H1 (cell line): ENCODE measurements at regions not wholly inside any gene's neighbourhood (a gene's known extent, or its start where the extent isn't known, plus 50 kb on each side); places are given as distances from the start of the nearest gene placed in this dataset.
A peak's percentile ranks its signal among the peaks of the same experiment; 100 is the strongest.

ENCODE experiments used
- CTCF ChIA-PET: fragments of 300-600 bp; sonication (Branson Sonifier 250); formaldehyde crosslinking; loops from one replicate; lab custom pipeline; 2021; ENCODE audit not compliant: partially characterized antibody; lab: Charles Lee
- POLR2A ChIA-PET: fragments of 300-600 bp; sonication (Branson Sonifier 250); formaldehyde crosslinking; loops from one replicate; lab custom pipeline; 2021; ENCODE audit warnings: inconsistent platforms; ENCODE audit not compliant: partially characterized antibody; lab: Charles Lee
- DNase-seq, 2 experiments: peaks; one replicate each; pipeline versions ENCODE4 v3.0.0 to v3.0.0-alpha.2; 2010 to 2022; ENCODE audit warnings: low spot score in 2 of 2, low read depth in 1 of 2, mixed read lengths in 1 of 2
- FAIRE-seq: peaks from 2 replicates; lab custom pipeline; 2011; peaks lifted over from hg19 to GRCh38; lab: Jason Lieb, UNC
- H2AFZ ChIP-seq: 2 replicates; pipeline ENCODE4 v1.8.1; 2012; ENCODE audit warnings: low read length, inconsistent platforms
- H2AK5ac ChIP-seq: 2 replicates; pipeline ENCODE4 v1.6.1; 2013; ENCODE audit warnings: low read depth, low read length
- H2BK120ac ChIP-seq: replicated peaks from 2 replicates; pipeline ENCODE3; 2013; ENCODE audit warnings: low read depth, low read length, inconsistent platforms
- H2BK12ac ChIP-seq: 2 replicates; pipeline ENCODE4 v1.6.1; 2013; ENCODE audit warnings: low read depth, low read length
- H2BK15ac ChIP-seq: 2 replicates; pipeline ENCODE4 v1.6.1; 2013; ENCODE audit warnings: low read length
- H2BK20ac ChIP-seq: 2 replicates; pipeline ENCODE4 v1.6.1; 2013; ENCODE audit warnings: low read length
- H2BK5ac ChIP-seq: 2 replicates; pipeline ENCODE4 v1.6.1; 2013; ENCODE audit warnings: low read depth, low read length
- H3K14ac ChIP-seq: 2 replicates; pipeline ENCODE4 v1.6.1; 2013; ENCODE audit warnings: inconsistent platforms; ENCODE audit not compliant: insufficient read length
- H3K18ac ChIP-seq: 2 replicates; pipeline ENCODE4 v1.6.1; 2013; ENCODE audit warnings: low read length; ENCODE audit errors: extremely low read depth
- H3K23ac ChIP-seq: 2 replicates; pipeline ENCODE4 v1.6.1; 2013; ENCODE audit warnings: inconsistent platforms; ENCODE audit not compliant: insufficient read length
- H3K23me2 ChIP-seq: 2 replicates; pipeline ENCODE4 v1.6.1; 2013; ENCODE audit warnings: low read depth, low read length
- H3K27ac ChIP-seq: 2 replicates; pipeline ENCODE4 v1.6.1; 2011; ENCODE audit warnings: low read depth, low read length, inconsistent platforms
- H3K27me3 ChIP-seq, 4 experiments: replicated peaks in 1 of 4; 1 replicate in 1 of 4; 2 replicates in 3 of 4; pipeline versions ENCODE4 v1.6.1 to v1.8.1; 2011 to 2013; ENCODE audit warnings: low read length in 3 of 4, mild to moderate bottlenecking in 3 of 4, inconsistent platforms in 2 of 4, mixed read lengths in 2 of 4, moderate library complexity in 1 of 4; ENCODE audit not compliant: control insufficient read depth in 3 of 4, insufficient read depth in 3 of 4; ENCODE audit errors: extremely low read depth in 1 of 4
- H3K36me3 ChIP-seq, 4 experiments: 2 replicates each; pipeline versions ENCODE4 v1.6.1 to v1.8.1; 2011 to 2013; ENCODE audit warnings: mild to moderate bottlenecking in 4 of 4, low read length in 3 of 4, moderate library complexity in 2 of 4, control low read depth in 1 of 4, inconsistent platforms in 1 of 4; ENCODE audit not compliant: insufficient read depth in 4 of 4, control insufficient read depth in 2 of 4
- H3K4ac ChIP-seq: replicated peaks from 2 replicates; pipeline ENCODE3; 2013; ENCODE audit warnings: low read length, low read depth, mixed read lengths, inconsistent platforms; ENCODE audit not compliant: insufficient read length
- H3K4me1 ChIP-seq, 4 experiments: replicated peaks in 1 of 4; 1 replicate in 1 of 4; 2 replicates in 3 of 4; pipeline versions ENCODE4 v1.6.1 to v1.8.1; 2011 to 2013; ENCODE audit warnings: low read length in 3 of 4, inconsistent platforms in 2 of 4, mixed read lengths in 1 of 4; ENCODE audit not compliant: insufficient read depth in 4 of 4, control insufficient read depth in 3 of 4
- H3K4me2 ChIP-seq, 2 experiments: 2 replicates each; pipeline versions ENCODE4 v1.6.1 to v1.8.1; 2011 to 2013; ENCODE audit warnings: low read depth in 2 of 2, low read length in 2 of 2, control low read depth in 1 of 2, inconsistent platforms in 1 of 2, mild to moderate bottlenecking in 1 of 2; ENCODE audit not compliant: insufficient read depth in 1 of 2
- H3K4me3 ChIP-seq, 4 experiments: fragments of 200-600, 300-600 bp in 1 of 4; sonication (generic), shearing (Covaris generic), sonication (Bioruptor Twin) in 1 of 4; 2 replicates each; pipeline versions ENCODE4 v1.5.1 to v1.8.1; 2011 to 2016; ENCODE audit warnings: low read length in 4 of 4, low read depth in 3 of 4, control low read depth in 2 of 4, inconsistent platforms in 2 of 4, mild to moderate bottlenecking in 2 of 4, mixed read lengths in 1 of 4, moderate library complexity in 1 of 4; ENCODE audit not compliant: insufficient read depth in 2 of 4; ENCODE audit errors: extremely low read depth in 1 of 4
- H3K56ac ChIP-seq: replicated peaks from 2 replicates; pipeline ENCODE3; 2013; ENCODE audit warnings: low read depth, mild to moderate bottlenecking, mixed read lengths, low read length, inconsistent platforms; ENCODE audit not compliant: insufficient read length
- H3K79me1 ChIP-seq: 2 replicates; pipeline ENCODE4 v1.6.1; 2013; ENCODE audit warnings: low read depth, low read length, control low read depth
- H3K79me2 ChIP-seq, 2 experiments: 2 replicates each; pipeline versions ENCODE4 v1.6.1 to v1.8.1; 2012 to 2013; ENCODE audit warnings: low read length in 2 of 2, mild to moderate bottlenecking in 2 of 2, inconsistent platforms in 1 of 2; ENCODE audit not compliant: insufficient read depth in 2 of 2, control insufficient read depth in 1 of 2
- H3K9ac ChIP-seq, 4 experiments: replicated peaks in 1 of 4; 1 replicate in 1 of 4; 2 replicates in 3 of 4; pipeline versions ENCODE4 v1.6.1 to v1.8.1; 2011 to 2013; ENCODE audit warnings: low read depth in 3 of 4, low read length in 3 of 4, control low read depth in 2 of 4, mild to moderate bottlenecking in 2 of 4, moderate library complexity in 2 of 4, inconsistent platforms in 1 of 4; ENCODE audit errors: extremely low read depth in 1 of 4
- H3K9me3 ChIP-seq, 2 experiments: 2 replicates each; pipeline versions ENCODE4 v1.6.1 to v1.8.1; 2012 to 2013; ENCODE audit warnings: mild to moderate bottlenecking in 2 of 2, moderate library complexity in 2 of 2, control low read depth in 1 of 2, inconsistent platforms in 1 of 2, low read depth in 1 of 2, low read length in 1 of 2, mixed read lengths in 1 of 2; ENCODE audit not compliant: insufficient read depth in 2 of 2
- H4K20me1 ChIP-seq, 2 experiments: replicated peaks in 1 of 2; 2 replicates each; pipeline versions ENCODE3 to v1.8.1; 2011 to 2013; ENCODE audit warnings: inconsistent platforms in 2 of 2, low read length in 2 of 2, mild to moderate bottlenecking in 1 of 2; ENCODE audit not compliant: insufficient read depth in 2 of 2, control insufficient read depth in 1 of 2
- H4K5ac ChIP-seq: 2 replicates; pipeline ENCODE4 v1.6.1; 2013; ENCODE audit warnings: low read length, low read depth, mixed read lengths, inconsistent platforms; ENCODE audit not compliant: insufficient read length
- H4K8ac ChIP-seq: 2 replicates; pipeline ENCODE4 v1.8.0; 2013; ENCODE audit warnings: mild to moderate bottlenecking, moderate library complexity, low read length, inconsistent platforms; ENCODE audit not compliant: insufficient read depth; ENCODE audit errors: extremely low read depth
- H4K91ac ChIP-seq: replicated peaks from 2 replicates; pipeline ENCODE3; 2013; ENCODE audit warnings: low read length, mixed read lengths, inconsistent platforms; ENCODE audit not compliant: insufficient read length
- BACH1 ChIP-seq: IDR thresholded peaks from 2 replicates; pipeline ENCODE4 v1.6.1; 2012; ENCODE audit warnings: low read length, improper control_type of control experiment
- CBX8 ChIP-seq: fragments of 300-800, 300-1000 bp; sonication (generic); IDR thresholded peaks from 2 replicates; pipeline ENCODE4 v1.7.1; 2016; ENCODE audit warnings: low read depth, low read length, borderline replicate concordance
- EP300 ChIP-seq, 2 experiments: IDR thresholded peaks; 1 replicate in 1 of 2; 2 replicates in 1 of 2; pipeline ENCODE4 v1.6.1; 2011 to 2012; ENCODE audit warnings: low read depth in 2 of 2, low read length in 2 of 2, mild to moderate bottlenecking in 2 of 2, borderline replicate concordance in 1 of 2, inconsistent platforms in 1 of 2, moderate library complexity in 1 of 2
- HDAC2 ChIP-seq, 2 experiments: fragments of 300-600 bp in 1 of 2; sonication (generic) in 1 of 2; IDR thresholded peaks; 2 replicates each; pipeline ENCODE4 v1.6.1; 2011 to 2012; ENCODE audit warnings: low read depth in 2 of 2, low read length in 2 of 2, mild to moderate bottlenecking in 2 of 2, moderate library complexity in 2 of 2, borderline replicate concordance in 1 of 2, inconsistent platforms in 1 of 2
- KDM5A ChIP-seq: fragments of 200-600 bp; IDR thresholded peaks from 2 replicates; pipeline ENCODE4 v1.7.1; 2012; ENCODE audit warnings: mild to moderate bottlenecking, low read length, inconsistent platforms, mixed read lengths
- RAD21 ChIP-seq, 2 experiments: IDR thresholded peaks in 1 of 2; conservative IDR thresholded peaks in 1 of 2; 2 replicates each; pipeline ENCODE4 v1.6.1; 2011; ENCODE audit warnings: low read depth in 2 of 2, low read length in 2 of 2, improper control_type of control experiment in 1 of 2, inconsistent platforms in 1 of 2, mild to moderate bottlenecking in 1 of 2, moderate library complexity in 1 of 2
- RNF2 ChIP-seq: fragments of 200-900, 300-1000 bp; sonication (generic); IDR thresholded peaks from 2 replicates; pipeline ENCODE4 v1.7.1; 2016; ENCODE audit warnings: borderline replicate concordance, low read depth, mild to moderate bottlenecking, antibody characterized with exemption, low read length; ENCODE audit not compliant: poor library complexity, severe bottlenecking; ENCODE audit errors: missing control alignments
- RXRA ChIP-seq: IDR thresholded peaks from 2 replicates; pipeline ENCODE4 v1.6.1; 2011; ENCODE audit warnings: low read depth, mild to moderate bottlenecking, low read length, moderate library complexity; ENCODE audit not compliant: insufficient read depth
- SP2 ChIP-seq: IDR thresholded peaks from 2 replicates; pipeline ENCODE4 v1.6.1; 2012; ENCODE audit warnings: mild to moderate bottlenecking, low read length, inconsistent platforms
- YY1 ChIP-seq: IDR thresholded peaks from 2 replicates; pipeline ENCODE4 v1.6.1; 2011; ENCODE audit warnings: low read depth, mild to moderate bottlenecking, low read length
- WGBS, 2 experiments: shearing (Covaris generic) in 1 of 2; methylation state at CpG; one replicate each; pipeline versions ENCODE4 v1.1.6 to v1.1.7; 2013 to 2015; ENCODE audit warnings: low lambda C conversion rate in 2 of 2, mixed read lengths in 2 of 2, inconsistent platforms in 1 of 2, low coverage in 1 of 2, missing lambda C conversion rate in 1 of 2; ENCODE audit not compliant: insufficient replicate concordance in 2 of 2, insufficient coverage in 1 of 2, insufficient read length in 1 of 2; ENCODE audit errors: extremely low coverage in 1 of 2, missing lambda C conversion rate in 1 of 2; 5-methylcytosine and 5-hydroxymethylcytosine counted together

DNA sequence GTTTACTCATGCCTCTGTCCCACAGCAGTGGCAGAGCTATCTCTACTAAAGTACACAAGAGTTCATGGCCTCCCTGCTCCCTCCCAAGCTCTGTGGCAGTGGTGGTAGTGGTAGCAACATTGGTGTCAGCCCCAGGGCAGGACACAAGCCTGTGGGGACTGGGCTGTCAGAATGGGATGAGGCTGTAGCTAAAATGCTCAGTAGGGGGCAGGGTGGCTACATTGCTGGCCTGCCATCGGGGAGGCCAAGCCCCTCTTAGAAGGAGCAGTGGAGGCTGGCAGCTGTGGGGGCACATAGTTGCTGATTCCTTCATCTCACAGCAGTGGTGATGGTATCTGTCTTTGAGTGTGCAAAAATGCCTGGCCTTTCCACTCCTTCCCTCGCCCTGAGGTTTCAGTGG, 461.7 kb downstream of the PCDH18 start:
- no peaks in the 10 kb centered on the region for H3K79me2 ChIP-seq
- WGBS, 2 experiments = 96% methylated on average over 2 of the region's 2 CpGs; no CpG with 5 or more reads in 1 of the 2 experiments
- H3K9me3 ChIP-seq = peaks cover 0 to under 1% of the 10 kb centered on the region in 2 experiments; a peak in 1 of 4 replicates
- no peak overlapping the region for H4K8ac ChIP-seq
- no peaks in the 10 kb centered on the region for H3K27me3 ChIP-seq
- no peak overlapping the region for H4K5ac ChIP-seq
- FAIRE-seq (no peak), DNase-seq (no peak)
- no peak overlapping the region for H3K9ac ChIP-seq
- no peaks in the 10 kb centered on the region for H3K4me1 ChIP-seq
- POLR2A ChIA-PET = no interaction called here
- no peaks in the 10 kb centered on the region; the same call in 1 of the 2 replicates for H3K23me2 ChIP-seq
- no peaks in the 10 kb centered on the region for H3K79me1 ChIP-seq
- no peak overlapping the region for H2BK12ac ChIP-seq
- no peak overlapping the region for H2BK20ac ChIP-seq
- H4K91ac ChIP-seq = no peak overlapping the region
- no peak overlapping the region for H3K27ac ChIP-seq
- no peak overlapping the region for H3K4me3 ChIP-seq
- H3K56ac ChIP-seq = no peak overlapping the region
- no peak overlapping the region for H2AK5ac ChIP-seq
- CTCF ChIA-PET = interaction anchor here (0.6 to 3.1 kb wide), 10 partner anchors 11 to 1218 kb away, joined by 3 to 15 read pairs (median 4); no protein-coding TSS in a partner anchor
- H3K14ac ChIP-seq = no peak overlapping the region
- no peaks in the 10 kb centered on the region for H4K20me1 ChIP-seq
- H3K4me2 ChIP-seq = no peak overlapping the region
- no peak overlapping the region for H3K18ac ChIP-seq
- no peaks in the 10 kb centered on the region for H3K36me3 ChIP-seq
- no peak overlapping the region for H3K4ac ChIP-seq
- no peak overlapping the region for H2BK5ac ChIP-seq
- peak overlapping the region; percentile 55; the same call in 1 of the 2 replicates for H2BK15ac ChIP-seq
- no peak overlapping the region for H3K23ac ChIP-seq
- no peak overlapping the region for H2BK120ac ChIP-seq
- peak overlapping the region; percentile 38; the same call in 1 of the 2 replicates for H2AFZ ChIP-seq
- no peak for TF ChIP-seq SP2
- no peak for TF ChIP-seq EP300 (IDR thresholded peaks at IDR 0.05; ENCODE audit: borderline replicate concordance in 1 of 2, low read depth in 2 of 2, low read length in 2 of 2)
- no peak for TF ChIP-seq BACH1
- no peak for TF ChIP-seq KDM5A
- TF ChIP-seq HDAC2 (IDR thresholded peaks at IDR 0.05; ENCODE audit: borderline replicate concordance in 1 of 2, low read depth in 2 of 2, low read length in 2 of 2) = no peak
- TF ChIP-seq RXRA = no peak
- no peak for TF ChIP-seq RNF2
- no peak for TF ChIP-seq YY1
- TF ChIP-seq RAD21 (IDR thresholded peaks at IDR 0.05 in 1 of 2, conservative IDR thresholded peaks at IDR 0.05 in 1 of 2; ENCODE audit: low read depth in 2 of 2, low read length in 2 of 2) = peak; percentile 35 to 56
- no peak for TF ChIP-seq CBX8
